K562 (cell line): ENCODE measurements at regions not wholly inside any gene's neighbourhood (a gene's known extent, or its start where the extent isn't known, plus 50 kb on each side); places are given as distances from the start of the nearest gene placed in this dataset.

Experiments
- ARNT ChIP-seq, 2 experiments: fragments of 450-650 bp; IDR thresholded peaks; 2 replicates each; pipeline ENCODE4 v1.6.1; 2016; ENCODE audit warnings: mild to moderate bottlenecking in 1 of 2
- CBX2 ChIP-seq: fragments of 200-600 bp; sonication (generic); IDR thresholded peaks from one replicate; pipeline ENCODE4 v1.6.1; 2012; ENCODE audit warnings: mild to moderate bottlenecking, low read length, inconsistent platforms; ENCODE audit not compliant: insufficient read depth, poor library complexity, severe bottlenecking
- CC2D1A ChIP-seq: fragments of 450-650 bp; IDR thresholded peaks from 2 replicates; pipeline ENCODE4 v1.6.1; 2017; ENCODE audit warnings: mild to moderate bottlenecking
- EHMT2 ChIP-seq: fragments of 450-650 bp; IDR thresholded peaks from 2 replicates; pipeline ENCODE4 v1.6.1; 2018; ENCODE audit warnings: antibody characterized with exemption
- RCOR1 ChIP-seq, 2 experiments: IDR thresholded peaks; 2 replicates each; pipeline ENCODE4 v1.6.1; 2012; ENCODE audit warnings: low read depth in 2 of 2, low read length in 2 of 2, borderline replicate concordance in 1 of 2, improper control_type of control experiment in 1 of 2
- TAF9B ChIP-seq: fragments of 450-650 bp; IDR thresholded peaks from 2 replicates; pipeline ENCODE4 v1.6.1; 2018; ENCODE audit warnings: mild to moderate bottlenecking; ENCODE audit not compliant: partially characterized antibody
- TEAD4 ChIP-seq, 2 experiments: sonication (generic) in 1 of 2; formaldehyde crosslinking in 1 of 2; IDR thresholded peaks; 2 replicates each; pipeline versions ENCODE4 v1.6.1 to v1.8.0; 2012 to 2022; ENCODE audit warnings: borderline replicate concordance in 1 of 2, inconsistent platforms in 1 of 2, low read length in 1 of 2, mild to moderate bottlenecking in 1 of 2, missing genetic modification reagents in 1 of 2
- TRIM24 ChIP-seq, 2 experiments: fragments of 450-650 bp; IDR thresholded peaks; 2 replicates each; pipeline ENCODE4 v1.6.1; 2016
- TRIM28 ChIP-seq: fragments of 450-650 bp; IDR thresholded peaks from 2 replicates; pipeline ENCODE4 v1.6.1; 2017
- YBX1 ChIP-seq: fragments of 450-650 bp; IDR thresholded peaks from 2 replicates; pipeline ENCODE4 v1.7.1; 2016; ENCODE audit warnings: mild to moderate bottlenecking
- ZEB2 ChIP-seq: fragments of 450-650 bp; IDR thresholded peaks from 2 replicates; pipeline ENCODE4 v1.6.1; 2016
- ZNF121 ChIP-seq: sonication (generic); formaldehyde crosslinking; conservative IDR thresholded peaks from 2 replicates; pipeline ENCODE4 v1.8.0; 2022; ENCODE audit warnings: missing genetic modification reagents
- ZNF263 ChIP-seq: sonication (generic); formaldehyde crosslinking; IDR thresholded peaks from 2 replicates; pipeline ENCODE4 v1.8.0; 2022; ENCODE audit warnings: mild to moderate bottlenecking, missing genetic modification reagents, borderline replicate concordance
- TF ChIP-seq, protein P1 (sequence below): fragments of 200-600 bp; sonication (generic); IDR thresholded peaks from one replicate; pipeline ENCODE4 v1.6.1; 2012; ENCODE audit warnings: mild to moderate bottlenecking, low read depth, low read length, inconsistent platforms
- TF ChIP-seq, protein P2 (sequence below): fragments of 450-650 bp; formaldehyde crosslinking; IDR thresholded peaks from 2 replicates; pipeline ENCODE4 v1.4.0; 2022; ENCODE audit warnings: missing genetic modification characterization

DNA sequence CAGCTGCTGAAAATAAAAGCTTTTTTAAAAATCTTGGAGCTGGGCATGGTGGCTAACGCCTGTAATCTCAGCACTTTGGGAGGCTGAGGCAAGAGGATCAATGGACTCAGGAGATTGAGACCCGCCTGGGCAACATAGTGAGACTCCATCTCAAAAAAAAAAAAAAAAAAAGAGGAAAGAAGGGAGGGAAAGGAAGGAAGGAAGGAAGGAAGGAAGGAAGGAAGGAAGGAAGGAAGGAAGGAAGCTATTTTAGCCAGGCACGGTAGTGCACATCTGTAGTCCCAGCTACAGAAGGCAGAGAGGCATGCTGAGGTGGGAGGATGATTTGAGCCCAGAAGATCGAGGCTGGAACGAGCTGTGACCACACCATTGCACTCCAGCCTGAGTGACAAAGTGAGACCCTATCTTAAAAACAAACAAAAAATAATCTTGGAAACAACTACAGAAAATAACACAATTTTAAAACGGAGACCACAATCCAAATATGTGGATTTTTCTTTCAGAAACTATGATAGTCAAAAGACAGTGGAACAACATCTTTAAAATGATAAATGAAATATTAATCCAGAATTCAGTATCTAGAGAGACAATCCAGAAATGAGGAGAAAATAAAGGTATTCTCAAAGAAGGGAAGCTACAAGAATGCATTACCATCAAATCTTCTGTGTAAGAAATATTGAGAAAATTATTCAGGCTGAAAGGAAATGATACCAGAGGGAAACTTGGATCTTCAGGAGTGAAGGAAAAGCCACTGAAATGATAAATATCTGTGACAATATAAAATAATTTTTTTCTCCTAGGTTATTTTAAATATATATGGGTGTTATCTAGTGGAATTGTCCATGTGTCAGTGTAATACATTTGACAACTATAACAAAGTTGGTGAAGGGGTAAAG, 182.0 kb downstream of the GPX5 start (continued):
- TF ChIP-seq, protein P1, sequence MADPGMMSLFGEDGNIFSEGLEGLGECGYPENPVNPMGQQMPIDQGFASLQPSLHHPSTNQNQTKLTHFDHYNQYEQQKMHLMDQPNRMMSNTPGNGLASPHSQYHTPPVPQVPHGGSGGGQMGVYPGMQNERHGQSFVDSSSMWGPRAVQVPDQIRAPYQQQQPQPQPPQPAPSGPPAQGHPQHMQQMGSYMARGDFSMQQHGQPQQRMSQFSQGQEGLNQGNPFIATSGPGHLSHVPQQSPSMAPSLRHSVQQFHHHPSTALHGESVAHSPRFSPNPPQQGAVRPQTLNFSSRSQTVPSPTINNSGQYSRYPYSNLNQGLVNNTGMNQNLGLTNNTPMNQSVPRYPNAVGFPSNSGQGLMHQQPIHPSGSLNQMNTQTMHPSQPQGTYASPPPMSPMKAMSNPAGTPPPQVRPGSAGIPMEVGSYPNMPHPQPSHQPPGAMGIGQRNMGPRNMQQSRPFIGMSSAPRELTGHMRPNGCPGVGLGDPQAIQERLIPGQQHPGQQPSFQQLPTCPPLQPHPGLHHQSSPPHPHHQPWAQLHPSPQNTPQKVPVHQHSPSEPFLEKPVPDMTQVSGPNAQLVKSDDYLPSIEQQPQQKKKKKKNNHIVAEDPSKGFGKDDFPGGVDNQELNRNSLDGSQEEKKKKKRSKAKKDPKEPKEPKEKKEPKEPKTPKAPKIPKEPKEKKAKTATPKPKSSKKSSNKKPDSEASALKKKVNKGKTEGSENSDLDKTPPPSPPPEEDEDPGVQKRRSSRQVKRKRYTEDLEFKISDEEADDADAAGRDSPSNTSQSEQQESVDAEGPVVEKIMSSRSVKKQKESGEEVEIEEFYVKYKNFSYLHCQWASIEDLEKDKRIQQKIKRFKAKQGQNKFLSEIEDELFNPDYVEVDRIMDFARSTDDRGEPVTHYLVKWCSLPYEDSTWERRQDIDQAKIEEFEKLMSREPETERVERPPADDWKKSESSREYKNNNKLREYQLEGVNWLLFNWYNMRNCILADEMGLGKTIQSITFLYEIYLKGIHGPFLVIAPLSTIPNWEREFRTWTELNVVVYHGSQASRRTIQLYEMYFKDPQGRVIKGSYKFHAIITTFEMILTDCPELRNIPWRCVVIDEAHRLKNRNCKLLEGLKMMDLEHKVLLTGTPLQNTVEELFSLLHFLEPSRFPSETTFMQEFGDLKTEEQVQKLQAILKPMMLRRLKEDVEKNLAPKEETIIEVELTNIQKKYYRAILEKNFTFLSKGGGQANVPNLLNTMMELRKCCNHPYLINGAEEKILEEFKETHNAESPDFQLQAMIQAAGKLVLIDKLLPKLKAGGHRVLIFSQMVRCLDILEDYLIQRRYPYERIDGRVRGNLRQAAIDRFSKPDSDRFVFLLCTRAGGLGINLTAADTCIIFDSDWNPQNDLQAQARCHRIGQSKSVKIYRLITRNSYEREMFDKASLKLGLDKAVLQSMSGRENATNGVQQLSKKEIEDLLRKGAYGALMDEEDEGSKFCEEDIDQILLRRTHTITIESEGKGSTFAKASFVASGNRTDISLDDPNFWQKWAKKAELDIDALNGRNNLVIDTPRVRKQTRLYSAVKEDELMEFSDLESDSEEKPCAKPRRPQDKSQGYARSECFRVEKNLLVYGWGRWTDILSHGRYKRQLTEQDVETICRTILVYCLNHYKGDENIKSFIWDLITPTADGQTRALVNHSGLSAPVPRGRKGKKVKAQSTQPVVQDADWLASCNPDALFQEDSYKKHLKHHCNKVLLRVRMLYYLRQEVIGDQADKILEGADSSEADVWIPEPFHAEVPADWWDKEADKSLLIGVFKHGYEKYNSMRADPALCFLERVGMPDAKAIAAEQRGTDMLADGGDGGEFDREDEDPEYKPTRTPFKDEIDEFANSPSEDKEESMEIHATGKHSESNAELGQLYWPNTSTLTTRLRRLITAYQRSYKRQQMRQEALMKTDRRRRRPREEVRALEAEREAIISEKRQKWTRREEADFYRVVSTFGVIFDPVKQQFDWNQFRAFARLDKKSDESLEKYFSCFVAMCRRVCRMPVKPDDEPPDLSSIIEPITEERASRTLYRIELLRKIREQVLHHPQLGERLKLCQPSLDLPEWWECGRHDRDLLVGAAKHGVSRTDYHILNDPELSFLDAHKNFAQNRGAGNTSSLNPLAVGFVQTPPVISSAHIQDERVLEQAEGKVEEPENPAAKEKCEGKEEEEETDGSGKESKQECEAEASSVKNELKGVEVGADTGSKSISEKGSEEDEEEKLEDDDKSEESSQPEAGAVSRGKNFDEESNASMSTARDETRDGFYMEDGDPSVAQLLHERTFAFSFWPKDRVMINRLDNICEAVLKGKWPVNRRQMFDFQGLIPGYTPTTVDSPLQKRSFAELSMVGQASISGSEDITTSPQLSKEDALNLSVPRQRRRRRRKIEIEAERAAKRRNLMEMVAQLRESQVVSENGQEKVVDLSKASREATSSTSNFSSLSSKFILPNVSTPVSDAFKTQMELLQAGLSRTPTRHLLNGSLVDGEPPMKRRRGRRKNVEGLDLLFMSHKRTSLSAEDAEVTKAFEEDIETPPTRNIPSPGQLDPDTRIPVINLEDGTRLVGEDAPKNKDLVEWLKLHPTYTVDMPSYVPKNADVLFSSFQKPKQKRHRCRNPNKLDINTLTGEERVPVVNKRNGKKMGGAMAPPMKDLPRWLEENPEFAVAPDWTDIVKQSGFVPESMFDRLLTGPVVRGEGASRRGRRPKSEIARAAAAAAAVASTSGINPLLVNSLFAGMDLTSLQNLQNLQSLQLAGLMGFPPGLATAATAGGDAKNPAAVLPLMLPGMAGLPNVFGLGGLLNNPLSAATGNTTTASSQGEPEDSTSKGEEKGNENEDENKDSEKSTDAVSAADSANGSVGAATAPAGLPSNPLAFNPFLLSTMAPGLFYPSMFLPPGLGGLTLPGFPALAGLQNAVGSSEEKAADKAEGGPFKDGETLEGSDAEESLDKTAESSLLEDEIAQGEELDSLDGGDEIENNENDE, result no peak
- TF ChIP-seq, protein P2, sequence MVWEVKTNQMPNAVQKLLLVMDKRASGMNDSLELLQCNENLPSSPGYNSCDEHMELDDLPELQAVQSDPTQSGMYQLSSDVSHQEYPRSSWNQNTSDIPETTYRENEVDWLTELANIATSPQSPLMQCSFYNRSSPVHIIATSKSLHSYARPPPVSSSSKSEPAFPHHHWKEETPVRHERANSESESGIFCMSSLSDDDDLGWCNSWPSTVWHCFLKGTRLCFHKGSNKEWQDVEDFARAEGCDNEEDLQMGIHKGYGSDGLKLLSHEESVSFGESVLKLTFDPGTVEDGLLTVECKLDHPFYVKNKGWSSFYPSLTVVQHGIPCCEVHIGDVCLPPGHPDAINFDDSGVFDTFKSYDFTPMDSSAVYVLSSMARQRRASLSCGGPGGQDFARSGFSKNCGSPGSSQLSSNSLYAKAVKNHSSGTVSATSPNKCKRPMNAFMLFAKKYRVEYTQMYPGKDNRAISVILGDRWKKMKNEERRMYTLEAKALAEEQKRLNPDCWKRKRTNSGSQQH, result 0 out of 2 replicates have a peak, but pooled peaks have one; percentile 63
- TF ChIP-seq TRIM24 (IDR thresholded peaks at IDR 0.05) (peak; percentile 84 to 93), ZNF121 (CRISPR knock-in tag) (peak; percentile 73), CC2D1A (0 out of 2 replicates have a peak, but pooled peaks have one; percentile 42), ZNF263 (no peak), ARNT (IDR thresholded peaks at IDR 0.05) (peak in 1 of 2 experiments; percentile 95; a peak in 2 of 4 replicates), TEAD4 (IDR thresholded peaks at IDR 0.05; ENCODE audit: low read length) (0 out of 2 replicates have a peak, but pooled peaks have one; percentile 9), TEAD4 (CRISPR knock-in tag; IDR thresholded peaks at IDR 0.05; ENCODE audit: borderline replicate concordance) (no peak), EHMT2 (no peak), TRIM28 (peak; percentile 99), YBX1 (no peak), ZEB2 (0 out of 2 replicates have a peak, but pooled peaks have one; percentile 48), CBX2 (no peak), RCOR1 (IDR thresholded peaks at IDR 0.05; ENCODE audit: borderline replicate concordance in 1 of 2, low read depth in 2 of 2, low read length in 2 of 2) (no peak), TAF9B (peak; percentile 7)
